ENCODE measurements at regions not wholly inside any gene's neighbourhood (a gene's known extent, or its start where the extent isn't known, plus 50 kb on each side); places are given as distances from the start of the nearest gene placed in this dataset.

DNA sequence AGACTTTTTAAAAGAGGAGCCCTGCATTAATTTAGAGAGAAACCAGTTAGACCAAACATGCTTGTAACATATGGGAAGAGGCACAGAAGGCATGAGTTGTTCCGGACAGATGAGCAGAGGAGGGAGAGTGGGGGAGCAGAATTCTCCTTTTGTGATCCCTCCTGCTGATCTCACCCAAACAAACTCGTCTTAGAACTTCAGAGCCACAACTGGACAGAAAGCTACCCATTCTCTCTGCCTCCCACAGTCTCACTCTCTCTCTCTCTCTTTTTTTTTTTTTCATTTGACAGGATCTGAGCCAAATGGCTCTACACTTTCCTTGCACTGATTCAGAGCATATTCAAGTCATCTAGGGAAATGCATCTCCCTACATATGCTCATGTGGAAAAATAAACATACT is 196.0 kb upstream of the PAPPA start:
- TF ChIP-seq, protein P1, sequence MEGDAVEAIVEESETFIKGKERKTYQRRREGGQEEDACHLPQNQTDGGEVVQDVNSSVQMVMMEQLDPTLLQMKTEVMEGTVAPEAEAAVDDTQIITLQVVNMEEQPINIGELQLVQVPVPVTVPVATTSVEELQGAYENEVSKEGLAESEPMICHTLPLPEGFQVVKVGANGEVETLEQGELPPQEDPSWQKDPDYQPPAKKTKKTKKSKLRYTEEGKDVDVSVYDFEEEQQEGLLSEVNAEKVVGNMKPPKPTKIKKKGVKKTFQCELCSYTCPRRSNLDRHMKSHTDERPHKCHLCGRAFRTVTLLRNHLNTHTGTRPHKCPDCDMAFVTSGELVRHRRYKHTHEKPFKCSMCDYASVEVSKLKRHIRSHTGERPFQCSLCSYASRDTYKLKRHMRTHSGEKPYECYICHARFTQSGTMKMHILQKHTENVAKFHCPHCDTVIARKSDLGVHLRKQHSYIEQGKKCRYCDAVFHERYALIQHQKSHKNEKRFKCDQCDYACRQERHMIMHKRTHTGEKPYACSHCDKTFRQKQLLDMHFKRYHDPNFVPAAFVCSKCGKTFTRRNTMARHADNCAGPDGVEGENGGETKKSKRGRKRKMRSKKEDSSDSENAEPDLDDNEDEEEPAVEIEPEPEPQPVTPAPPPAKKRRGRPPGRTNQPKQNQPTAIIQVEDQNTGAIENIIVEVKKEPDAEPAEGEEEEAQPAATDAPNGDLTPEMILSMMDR (IDR thresholded peaks at IDR 0.05), result no peak
- TF ChIP-seq, protein P2, sequence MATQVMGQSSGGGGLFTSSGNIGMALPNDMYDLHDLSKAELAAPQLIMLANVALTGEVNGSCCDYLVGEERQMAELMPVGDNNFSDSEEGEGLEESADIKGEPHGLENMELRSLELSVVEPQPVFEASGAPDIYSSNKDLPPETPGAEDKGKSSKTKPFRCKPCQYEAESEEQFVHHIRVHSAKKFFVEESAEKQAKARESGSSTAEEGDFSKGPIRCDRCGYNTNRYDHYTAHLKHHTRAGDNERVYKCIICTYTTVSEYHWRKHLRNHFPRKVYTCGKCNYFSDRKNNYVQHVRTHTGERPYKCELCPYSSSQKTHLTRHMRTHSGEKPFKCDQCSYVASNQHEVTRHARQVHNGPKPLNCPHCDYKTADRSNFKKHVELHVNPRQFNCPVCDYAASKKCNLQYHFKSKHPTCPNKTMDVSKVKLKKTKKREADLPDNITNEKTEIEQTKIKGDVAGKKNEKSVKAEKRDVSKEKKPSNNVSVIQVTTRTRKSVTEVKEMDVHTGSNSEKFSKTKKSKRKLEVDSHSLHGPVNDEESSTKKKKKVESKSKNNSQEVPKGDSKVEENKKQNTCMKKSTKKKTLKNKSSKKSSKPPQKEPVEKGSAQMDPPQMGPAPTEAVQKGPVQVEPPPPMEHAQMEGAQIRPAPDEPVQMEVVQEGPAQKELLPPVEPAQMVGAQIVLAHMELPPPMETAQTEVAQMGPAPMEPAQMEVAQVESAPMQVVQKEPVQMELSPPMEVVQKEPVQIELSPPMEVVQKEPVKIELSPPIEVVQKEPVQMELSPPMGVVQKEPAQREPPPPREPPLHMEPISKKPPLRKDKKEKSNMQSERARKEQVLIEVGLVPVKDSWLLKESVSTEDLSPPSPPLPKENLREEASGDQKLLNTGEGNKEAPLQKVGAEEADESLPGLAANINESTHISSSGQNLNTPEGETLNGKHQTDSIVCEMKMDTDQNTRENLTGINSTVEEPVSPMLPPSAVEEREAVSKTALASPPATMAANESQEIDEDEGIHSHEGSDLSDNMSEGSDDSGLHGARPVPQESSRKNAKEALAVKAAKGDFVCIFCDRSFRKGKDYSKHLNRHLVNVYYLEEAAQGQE (IDR thresholded peaks at IDR 0.05; ENCODE audit: insufficient read depth in 1 of 2, low read depth in 2 of 2, low read length in 1 of 2), result no peak
- no peak for TF ChIP-seq POLR2AphosphoS5 (IDR thresholded peaks at IDR 0.05; ENCODE audit: low read depth, low read length)
- no peak for TF ChIP-seq SIN3A (IDR thresholded peaks at IDR 0.05; ENCODE audit: borderline replicate concordance, insufficient read depth, low read depth, low read length)
